Right renal cortex interstitium (tissue), 3 donors: ENCODE measurements at regions not wholly inside any gene's neighbourhood (a gene's known extent, or its start where the extent isn't known, plus 50 kb on each side); places are given as distances from the start of the nearest gene placed in this dataset.
"Not testable (repeated sequence)": the region's sequence is repeated elsewhere in the genome, so short reads cannot be mapped to it uniquely, and the experiment has no call there.

Source experiments
- DNase-seq, 3 donors: peaks; one replicate each; pipeline ENCODE4 v3.0.0-alpha.2; 2013; ENCODE audit warnings: low read depth in 3 of 3, low spot score in 2 of 3

DNA sequence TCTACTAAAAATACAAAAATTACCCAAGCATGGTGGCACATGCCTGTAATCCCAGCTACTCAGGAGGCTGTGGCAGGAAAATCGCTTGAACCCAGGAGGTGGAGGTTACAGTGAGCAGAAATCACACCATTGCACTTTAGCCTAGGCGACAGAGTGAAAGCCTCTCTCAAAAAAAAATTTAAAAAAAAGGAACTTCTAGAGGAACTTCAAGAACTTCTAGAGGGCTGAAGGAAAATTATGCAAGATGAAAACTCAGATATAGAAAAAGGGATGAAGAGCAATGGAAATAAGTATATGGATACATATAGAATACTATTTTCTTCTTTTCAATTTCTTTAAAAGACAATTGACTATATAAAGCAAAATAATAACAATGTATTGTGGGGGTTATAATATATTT, 51.2 kb upstream of the PRR5 start:
- DNase-seq, result no peak

DNA sequence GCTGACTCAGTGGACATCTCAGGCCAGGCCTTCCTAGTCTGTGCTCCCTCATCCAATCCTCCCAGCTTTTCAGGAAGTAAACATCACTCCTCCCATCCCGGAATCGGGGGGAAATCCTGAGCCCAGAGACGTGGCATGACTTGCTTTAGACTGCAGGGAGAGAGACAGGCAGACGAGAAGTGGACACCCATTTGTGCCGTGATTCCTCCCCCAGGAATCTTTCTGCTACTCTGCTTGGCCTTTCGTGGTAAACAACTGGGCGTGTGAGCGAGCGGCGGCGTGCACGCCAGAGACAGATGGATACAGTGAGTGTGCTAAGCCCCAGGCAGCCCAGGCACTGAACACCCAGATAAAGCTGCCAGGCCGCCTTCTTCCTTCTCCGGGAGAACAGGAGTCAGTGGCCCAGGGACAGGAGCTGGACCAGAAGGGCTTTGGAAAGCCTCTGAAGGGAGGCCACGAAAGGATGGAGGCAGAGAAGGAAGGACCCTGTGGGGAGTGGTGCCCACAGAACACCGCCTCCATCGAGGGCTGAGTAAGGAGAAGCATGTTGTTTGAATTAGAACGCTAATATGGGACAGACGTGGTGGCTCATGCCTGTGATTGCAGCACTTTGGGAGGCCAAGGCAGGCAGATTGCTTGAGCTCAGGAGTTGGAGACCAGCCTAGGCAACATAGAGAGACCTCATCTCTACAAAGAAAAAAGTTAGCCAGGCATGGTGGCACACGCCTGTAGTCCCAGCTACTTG, 53.0 kb upstream of the PRR5 start:
- no peak for DNase-seq

DNA sequence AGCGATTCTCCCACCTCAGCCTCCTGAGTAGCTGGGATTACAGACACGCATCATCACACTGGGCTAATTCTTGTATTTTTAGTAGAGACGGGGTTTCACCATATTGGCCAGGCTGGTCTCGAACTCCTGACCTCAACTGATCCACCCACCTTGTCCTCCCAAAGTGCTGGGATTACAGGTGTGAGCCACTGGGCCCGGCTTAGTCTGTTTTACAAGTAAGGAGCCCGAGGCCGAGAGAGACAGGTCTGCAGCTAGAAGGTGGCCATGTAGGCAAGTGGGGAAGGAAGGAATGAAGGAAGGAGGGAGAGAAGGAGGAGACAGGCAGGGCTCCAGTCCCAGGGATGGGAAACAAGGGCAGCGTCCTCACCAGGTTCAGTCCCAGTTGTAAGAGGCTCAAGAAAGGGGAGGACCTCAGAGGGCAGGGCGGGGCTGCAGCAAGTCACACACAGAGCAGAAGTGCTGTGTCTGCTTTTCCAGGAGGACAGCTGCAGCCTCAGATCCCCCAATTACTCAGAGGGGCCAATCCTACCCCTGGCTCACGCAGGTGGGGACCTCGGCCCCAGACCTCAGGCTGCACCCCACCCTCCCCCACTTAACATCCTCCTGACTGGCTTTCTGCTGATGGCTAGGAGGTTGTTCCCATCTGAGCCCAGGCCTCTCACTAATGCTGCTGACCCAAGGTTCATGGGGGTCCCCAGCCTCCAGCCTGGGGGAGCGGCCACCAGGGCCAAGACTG, 53.8 kb upstream of the PRR5 start:
- DNase-seq, result no peak

DNA sequence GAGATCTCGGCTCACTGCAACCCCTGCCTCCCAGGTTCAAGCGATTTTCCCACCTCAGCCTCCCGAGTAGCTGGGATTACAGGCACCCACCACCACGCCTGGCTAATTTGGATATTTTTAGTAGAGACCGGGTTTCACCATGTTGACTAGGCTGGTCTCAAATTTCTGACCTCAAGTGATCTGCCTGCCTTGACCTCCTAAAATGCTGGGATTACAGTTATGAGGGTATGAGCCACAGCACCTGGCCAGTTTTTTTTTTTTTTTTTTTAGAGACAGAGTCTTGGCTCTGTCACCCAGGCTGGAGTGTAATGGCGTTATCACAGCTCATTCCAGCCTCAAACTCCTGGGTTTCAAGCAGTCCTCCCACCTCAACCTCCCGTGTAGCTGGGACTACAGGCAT, 54.9 kb upstream of the PRR5 start:
- no peak for DNase-seq

DNA sequence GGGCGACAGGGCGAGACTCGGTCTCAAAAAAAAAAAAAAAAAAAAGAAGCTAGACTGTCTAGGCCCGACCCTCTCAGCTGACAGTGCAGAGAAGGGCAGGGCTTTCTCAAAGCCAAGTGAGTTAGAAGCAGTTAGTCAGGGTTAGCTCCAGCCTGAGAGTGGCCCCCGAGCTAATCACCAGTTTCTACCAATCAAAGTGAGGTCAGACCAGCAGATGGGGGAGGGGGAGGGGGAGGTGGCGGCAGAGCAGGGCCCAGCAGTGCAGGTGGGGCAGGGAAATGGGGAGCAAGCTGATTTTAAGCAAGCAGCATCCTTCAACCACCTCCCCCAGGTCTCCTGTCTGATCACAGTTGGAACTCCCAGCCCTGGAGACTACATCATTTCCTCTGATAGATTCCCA, 55.3 kb upstream of the PRR5 start:
- no peak for DNase-seq

DNA sequence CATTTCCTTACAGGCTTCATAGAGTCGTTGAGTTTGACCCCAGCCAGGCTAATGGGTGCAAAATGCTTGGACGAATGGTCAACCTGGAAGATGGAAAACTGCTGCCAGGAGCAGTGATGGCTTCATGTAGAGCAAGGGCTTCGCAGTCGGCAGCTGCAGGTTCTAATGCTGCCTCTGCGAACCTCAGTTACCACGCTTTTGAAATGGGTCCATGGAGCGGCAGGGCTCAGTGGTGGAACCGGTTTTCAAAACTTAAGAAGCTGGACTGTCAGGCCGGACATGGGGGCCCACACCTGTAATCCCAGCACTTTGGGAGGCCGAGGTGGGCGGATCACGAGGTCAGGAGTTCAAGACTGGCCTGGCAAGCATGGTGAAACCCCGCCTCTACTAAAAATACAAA, 55.9 kb upstream of the PRR5 start:
- no peak for DNase-seq

DNA sequence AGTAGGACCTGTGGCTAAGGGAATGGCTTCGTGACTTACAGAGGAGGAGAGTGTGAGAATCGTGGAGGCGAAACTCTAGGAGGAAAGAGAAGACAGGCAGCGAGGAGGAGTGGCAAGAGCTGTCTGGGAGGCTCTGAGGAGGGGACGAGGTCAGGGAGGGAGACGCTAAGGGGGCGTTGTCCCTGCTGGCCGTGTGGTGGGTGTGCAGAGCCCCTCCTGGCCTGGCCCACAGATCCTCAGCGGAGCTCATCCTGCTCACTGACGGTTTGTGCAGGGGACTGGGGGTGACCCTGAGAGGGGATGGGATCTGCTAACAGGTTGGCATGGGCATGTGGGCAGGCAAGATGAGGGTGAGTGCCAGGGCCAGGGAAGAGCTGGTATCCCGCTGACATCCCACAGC, 56.5 kb upstream of the PRR5 start:
- DNase-seq, result no peak

DNA sequence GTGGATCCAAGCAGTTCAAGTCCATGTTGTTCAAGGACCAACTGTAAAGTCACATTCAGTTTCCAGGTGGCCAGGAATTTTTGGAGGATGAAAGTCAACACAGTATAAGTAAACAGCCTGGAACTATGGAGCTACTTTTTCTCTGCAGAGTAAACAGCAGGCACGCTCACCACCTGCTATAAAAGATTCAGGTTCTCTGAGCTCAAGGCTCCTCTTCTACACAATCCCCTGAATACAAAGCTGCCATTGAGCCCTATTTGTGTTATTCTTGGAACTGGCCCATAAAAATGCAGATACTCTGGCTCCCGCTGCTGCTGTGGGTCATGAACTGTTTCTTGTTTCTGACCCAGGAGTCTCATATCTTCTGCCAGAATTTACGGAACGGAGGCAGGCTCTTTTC, 56.9 kb upstream of the PRR5 start:
- no peak for DNase-seq

DNA sequence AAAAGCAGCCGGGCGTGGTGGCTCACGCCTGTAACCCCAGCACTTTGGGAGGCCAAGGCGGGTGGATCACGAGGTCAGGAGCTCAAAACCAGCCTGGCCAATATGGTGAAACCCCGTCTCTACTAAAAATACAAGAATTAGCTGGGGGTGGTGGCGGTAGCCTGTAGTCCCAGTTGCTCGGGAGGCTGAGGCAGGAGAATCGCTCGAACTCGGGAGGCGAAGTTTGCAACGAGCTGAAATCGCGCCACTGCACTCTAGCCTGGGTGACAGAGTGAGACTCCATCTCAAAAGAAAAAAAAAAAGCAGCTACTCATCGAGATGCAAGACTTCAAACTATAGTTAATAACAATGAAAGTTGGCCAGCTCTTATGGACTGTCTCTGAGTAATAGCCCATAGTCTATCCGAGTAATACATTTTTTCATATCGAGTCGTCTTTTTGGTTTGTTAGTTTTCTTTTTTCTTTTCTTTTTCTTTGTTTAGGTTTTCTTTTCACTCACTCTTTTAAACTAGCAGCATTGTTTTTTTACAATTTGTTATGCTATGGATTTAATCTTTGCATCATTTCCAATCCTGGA, 58.4 kb upstream of the PRR5 start:
- not testable (repeated sequence) for DNase-seq

DNA sequence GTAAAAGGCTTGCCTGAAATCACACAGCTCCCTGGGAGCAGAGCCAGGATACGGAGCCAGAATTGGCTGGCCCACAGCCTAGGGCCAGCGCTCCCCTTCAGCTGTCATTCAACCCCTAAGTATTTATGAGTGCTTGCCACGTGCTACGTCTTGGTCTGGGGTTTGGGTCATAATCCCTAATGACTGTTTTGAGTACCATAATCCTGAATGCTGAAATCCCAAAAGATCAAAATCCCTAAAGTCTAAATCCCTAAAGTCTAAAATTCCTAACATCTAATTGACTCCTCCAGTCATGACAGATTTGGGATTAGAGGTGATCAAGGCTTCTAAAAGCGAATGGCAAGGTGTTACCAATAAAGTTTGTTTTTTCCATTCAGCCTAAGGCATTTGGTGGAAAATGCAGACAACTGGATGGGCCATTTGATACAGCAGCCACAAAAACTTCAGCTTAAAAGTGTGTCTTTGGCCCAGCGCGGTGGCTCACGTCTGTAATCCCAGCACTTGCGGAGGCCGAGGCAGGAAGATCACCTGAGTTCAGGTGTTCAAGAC, 59.8 kb upstream of the PRR5 start:
- DNase-seq, result no peak

DNA sequence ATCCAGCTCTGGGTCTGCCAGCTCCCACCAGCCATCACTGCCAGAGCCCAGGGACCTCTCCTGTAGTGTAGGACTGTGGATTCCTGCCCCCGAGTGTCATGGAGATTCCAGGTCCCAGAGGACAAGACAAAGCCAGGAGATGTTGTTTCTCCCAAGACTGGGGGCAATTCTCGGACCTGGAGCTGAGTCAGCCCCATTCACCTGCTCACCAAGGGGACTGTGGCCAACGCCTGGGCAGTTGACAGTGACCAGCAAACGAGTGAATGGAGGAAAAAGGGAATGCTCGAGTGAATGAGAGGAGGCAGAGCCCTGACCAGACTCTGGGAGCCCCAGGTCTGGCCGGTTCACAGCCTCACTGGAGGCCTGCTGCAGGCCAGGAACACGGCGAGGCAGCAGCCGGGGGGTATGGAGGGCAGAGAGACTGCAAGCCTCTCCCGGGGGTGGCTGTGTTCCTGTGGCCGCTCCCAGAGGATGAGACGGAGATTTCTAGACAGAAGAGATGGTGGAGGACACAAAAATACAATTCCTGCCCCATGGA, 61.3 kb upstream of the PRR5 start:
- no peak for DNase-seq

DNA sequence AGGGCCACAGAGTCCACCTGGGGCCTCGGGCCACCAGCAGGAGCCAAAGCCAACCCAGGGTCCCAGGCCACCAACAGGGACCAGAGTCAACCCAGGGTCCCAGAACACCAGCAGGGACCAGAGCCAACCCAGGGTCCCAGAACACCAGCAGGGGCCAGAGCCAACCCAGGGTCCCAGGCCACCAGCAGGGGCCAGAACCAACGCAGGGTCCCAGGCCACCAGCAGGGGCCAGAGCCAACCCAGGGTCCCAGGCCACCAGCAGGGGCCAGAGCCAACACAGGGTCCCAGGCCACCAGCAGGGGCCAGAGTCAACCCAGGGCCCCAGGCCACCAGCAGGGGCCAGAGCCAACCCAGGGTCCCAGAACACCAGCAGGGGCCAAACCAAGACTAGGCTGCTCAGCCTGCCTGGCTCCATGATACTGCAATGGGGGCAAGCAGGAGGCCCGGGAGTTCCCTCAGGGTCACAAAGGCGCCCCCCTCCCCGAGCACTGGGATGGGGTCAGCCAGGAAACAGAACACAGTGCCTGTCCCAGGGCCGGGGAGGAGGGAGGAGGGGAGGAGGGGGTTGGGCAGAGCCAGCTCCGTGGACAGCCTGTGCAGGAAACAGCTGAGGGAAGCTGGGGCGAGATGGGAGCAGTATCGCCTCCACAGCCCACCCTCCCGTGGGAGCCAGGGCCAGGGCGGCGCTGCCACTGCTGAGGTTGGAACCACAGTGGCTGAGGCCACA, 62.0 kb upstream of the PRR5 start:
- DNase-seq, result no peak

DNA sequence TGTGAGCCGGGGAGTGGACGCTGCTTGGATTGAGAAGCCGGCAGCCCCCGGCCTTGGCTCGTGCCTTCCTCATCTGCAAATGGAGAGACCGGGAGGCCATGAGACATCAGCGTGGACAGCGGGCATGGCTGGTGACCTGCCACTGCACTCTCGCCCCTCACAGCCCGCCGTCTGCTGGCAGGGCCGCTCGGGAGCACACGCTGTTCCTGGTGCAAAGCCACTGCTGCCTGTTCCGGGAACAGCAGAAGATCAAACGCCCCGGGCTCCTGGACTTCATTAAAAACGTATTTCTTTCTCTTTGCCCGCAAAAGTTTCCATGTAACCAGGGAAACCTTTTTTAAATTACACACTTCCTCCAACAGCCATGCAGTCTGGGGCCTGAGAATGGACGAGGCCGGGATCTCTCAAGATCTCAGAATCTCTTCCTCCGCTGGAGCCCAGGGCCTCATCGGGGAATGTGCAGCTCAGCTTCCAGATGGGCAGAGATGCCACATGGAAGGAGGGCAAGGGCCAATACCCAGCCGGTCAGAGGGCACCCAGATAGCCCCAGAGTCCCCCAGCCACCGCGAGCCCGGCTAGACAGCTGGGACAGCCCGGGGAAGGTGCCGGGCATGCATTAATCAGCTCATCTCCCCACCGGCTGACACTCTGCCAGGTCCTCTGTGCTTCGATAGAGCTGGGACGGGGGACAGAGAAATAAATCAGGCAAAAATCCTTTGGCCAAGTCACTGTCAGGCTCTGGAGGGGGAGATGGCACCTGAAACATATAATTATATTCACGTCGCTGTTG, 62.8 kb upstream of the PRR5 start:
- DNase-seq, result no peak

DNA sequence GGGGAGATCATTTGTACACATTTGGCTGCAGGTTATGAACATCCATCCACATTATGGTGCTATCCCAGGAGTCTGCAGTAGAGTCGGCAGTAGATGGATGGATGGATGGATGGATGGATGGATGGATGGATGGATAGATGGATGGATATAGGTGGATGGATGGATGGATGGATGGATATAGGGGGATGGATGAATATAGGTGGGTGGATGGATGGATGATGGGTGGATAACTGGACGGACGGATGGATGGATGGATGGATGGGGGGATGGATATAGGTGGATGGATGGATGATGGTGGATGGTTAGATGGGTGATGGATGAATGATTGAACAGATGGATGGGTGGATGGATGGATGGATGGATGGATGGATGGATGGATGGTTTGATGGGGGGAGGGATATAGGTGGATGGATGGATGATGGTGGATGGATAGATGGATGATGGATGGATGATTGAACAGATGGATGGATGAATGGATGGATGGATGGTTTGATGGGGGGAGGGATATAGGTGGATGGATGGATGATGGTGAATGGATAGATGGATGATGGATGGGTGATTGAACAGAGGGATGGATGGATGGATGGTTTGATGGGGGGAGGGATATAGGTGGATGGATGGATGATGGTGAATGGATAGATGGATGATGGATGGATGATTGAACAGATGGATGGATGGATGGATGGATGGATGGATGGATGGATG, 65.3 kb upstream of the PRR5 start:
- not testable (repeated sequence) for DNase-seq

DNA sequence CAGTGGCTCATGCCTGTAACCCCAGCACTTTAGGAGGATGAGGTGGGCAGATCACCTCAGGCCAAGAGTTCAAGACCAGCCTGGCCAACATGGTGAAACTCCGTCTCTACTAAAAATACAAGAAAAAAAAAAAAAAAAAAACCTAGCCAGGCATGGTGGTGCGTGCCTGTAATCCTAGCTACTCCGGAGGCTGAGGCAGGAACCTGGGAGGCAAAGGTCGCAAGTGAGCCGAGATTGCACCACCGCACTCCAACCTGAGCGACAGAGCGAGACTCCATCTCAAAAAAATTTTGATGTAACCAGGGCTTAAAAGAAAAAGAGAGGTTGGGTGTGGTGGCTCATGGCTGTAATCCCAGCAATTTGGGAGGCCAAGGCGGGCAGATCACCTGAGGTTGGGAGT, 66.4 kb upstream of the PRR5 start:
- not testable (repeated sequence) for DNase-seq

DNA sequence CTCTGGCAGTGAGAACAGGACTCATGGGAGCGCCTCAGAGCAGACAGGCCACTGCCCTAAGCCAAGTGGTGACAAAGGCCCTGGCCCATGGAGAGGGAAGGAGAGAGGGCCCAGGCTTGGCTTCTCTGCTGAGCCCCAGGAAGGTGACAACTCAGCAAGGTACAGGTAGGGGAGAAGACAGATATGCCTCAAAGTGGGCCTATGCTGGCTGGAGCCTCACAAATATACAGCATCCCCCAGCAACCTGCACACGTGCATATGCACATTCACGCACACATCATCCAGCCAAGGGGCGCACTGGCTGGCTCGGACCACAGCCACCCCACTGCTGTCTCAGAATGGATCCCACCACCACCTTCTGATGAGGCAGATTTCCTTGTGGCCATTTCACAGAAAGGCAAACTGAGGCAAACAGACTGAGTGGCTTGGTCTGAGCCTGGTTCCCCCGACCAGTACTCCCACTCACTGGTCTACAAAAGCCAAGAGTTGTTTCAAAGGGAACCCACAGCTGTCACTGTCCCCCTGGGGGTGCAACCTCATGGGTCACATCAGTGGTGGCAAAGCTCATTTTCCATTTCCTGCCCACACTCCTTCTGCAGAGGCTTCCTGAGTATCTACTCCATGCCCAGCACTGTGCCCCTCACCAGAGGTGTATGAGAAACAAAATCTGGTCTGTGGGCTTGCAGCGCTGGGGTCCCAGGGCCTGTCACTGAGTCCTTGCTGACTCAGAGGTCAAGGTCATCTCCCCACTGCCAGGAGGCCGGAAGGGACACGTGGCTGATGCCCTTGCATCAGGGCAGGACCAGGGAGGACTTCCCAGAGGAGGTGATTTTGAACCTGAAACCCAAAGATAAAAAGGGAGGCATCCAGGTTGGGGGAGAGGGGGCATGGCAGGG, 67.3 kb upstream of the PRR5 start:
- DNase-seq, result no peak

DNA sequence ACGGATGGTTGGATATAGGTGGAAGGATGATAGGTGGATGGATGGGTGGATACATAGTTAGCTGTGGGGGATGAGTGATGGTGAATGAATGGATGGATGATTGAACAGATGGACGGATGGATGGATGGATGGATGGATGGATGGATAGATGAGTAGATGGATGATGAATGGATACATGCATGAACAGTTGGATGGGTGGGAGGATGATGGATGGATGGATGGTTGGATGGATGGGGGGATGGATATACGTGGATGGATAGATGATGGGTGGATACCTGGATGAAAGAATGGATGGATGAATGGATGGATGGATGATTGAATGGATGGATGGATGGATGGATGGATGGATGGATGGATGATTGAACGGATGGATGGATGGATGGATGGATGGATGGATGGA, 68.4 kb upstream of the PRR5 start:
- DNase-seq, result no peak
